ENCODE measurements at regions not wholly inside any gene's neighbourhood (a gene's known extent, or its start where the extent isn't known, plus 50 kb on each side); places are given as distances from the start of the nearest gene placed in this dataset.

- H4K20me1 ChIP-seq (ENCODE audit: insufficient read depth, poor library complexity, severe bottlenecking), result no peaks in the 10 kb centered on the region
- no peaks in the 10 kb centered on the region for H3K9me2 ChIP-seq (replicated peaks; ENCODE audit: insufficient read depth)
- H3K4me1 ChIP-seq (ENCODE audit: insufficient read depth), result no peaks in the 10 kb centered on the region
- H2AFZ ChIP-seq, result no peak overlapping the region
- TF ChIP-seq EZH2phosphoT487 (IDR thresholded peaks at IDR 0.05; ENCODE audit: low read depth, severe bottlenecking, unreplicated experiment) (no peak), EZH2 (IDR thresholded peaks at IDR 0.05; ENCODE audit: borderline replicate concordance) (no peak), CTCF (IDR thresholded peaks at IDR 0.05; ENCODE audit: poor library complexity) (no peak)
- no peak for DNase-seq (ENCODE audit: low spot score)
- no peaks in the 10 kb centered on the region for H3K9me3 ChIP-seq (ENCODE audit: low read depth)
- H3K36me3 ChIP-seq (replicated peaks; ENCODE audit: insufficient read depth, low read depth), result no peaks in the 10 kb centered on the region
- H3K27me3 ChIP-seq, result no peaks in the 10 kb centered on the region
- H3K4me3 ChIP-seq, result no peak overlapping the region
- WGBS (ENCODE audit: low lambda C conversion rate, missing lambda C conversion rate), result 78% methylated on average over 5 of the region's 5 CpGs
- no peak overlapping the region for H3K27ac ChIP-seq
- H3K4me2 ChIP-seq, result no peak overlapping the region
- H3K79me2 ChIP-seq, result no peaks in the 10 kb centered on the region
Measured at GRCh38 chr18:73992242-73993022, 155.2 kb downstream of the FBXO15 start.

- TF ChIP-seq EZH2 (IDR thresholded peaks at IDR 0.05; ENCODE audit: borderline replicate concordance), result no peak
- no peak for TF ChIP-seq EZH2phosphoT487 (IDR thresholded peaks at IDR 0.05; ENCODE audit: low read depth, severe bottlenecking, unreplicated experiment)
- TF ChIP-seq CTCF (IDR thresholded peaks at IDR 0.05; ENCODE audit: poor library complexity), result no peak
- no peaks in the 10 kb centered on the region for H3K9me3 ChIP-seq (ENCODE audit: low read depth)
Measured at GRCh38 chr18:73991570-73991969, 156.1 kb downstream of the FBXO15 start.

GRCh38 chr18:73990258-73990657, 157.4 kb downstream of the FBXO15 start:
- H3K27me3 ChIP-seq, result no peaks in the 10 kb centered on the region
- H3K4me3 ChIP-seq, result no peak overlapping the region
- no peak overlapping the region for H3K4me2 ChIP-seq
- no peaks in the 10 kb centered on the region for H3K4me1 ChIP-seq (ENCODE audit: insufficient read depth)
- H3K9me2 ChIP-seq (replicated peaks; ENCODE audit: insufficient read depth), result no peaks in the 10 kb centered on the region
- DNase-seq (ENCODE audit: low spot score), result no peak
- H2AFZ ChIP-seq, result no peak overlapping the region
- no peak overlapping the region for H3K27ac ChIP-seq
- H3K36me3 ChIP-seq (replicated peaks; ENCODE audit: insufficient read depth, low read depth), result no peaks in the 10 kb centered on the region
- H3K9me3 ChIP-seq (ENCODE audit: low read depth), result no peaks in the 10 kb centered on the region
- H4K20me1 ChIP-seq (ENCODE audit: insufficient read depth, poor library complexity, severe bottlenecking), result no peaks in the 10 kb centered on the region
- no peak for TF ChIP-seq CTCF (IDR thresholded peaks at IDR 0.05; ENCODE audit: poor library complexity)
- TF ChIP-seq EZH2 (IDR thresholded peaks at IDR 0.05; ENCODE audit: borderline replicate concordance), result no peak
- no peak for TF ChIP-seq EZH2phosphoT487 (IDR thresholded peaks at IDR 0.05; ENCODE audit: low read depth, severe bottlenecking, unreplicated experiment)
- 93% methylated on average over 6 of the region's 6 CpGs for WGBS (ENCODE audit: low lambda C conversion rate, missing lambda C conversion rate)
- H3K79me2 ChIP-seq, result no peaks in the 10 kb centered on the region

More at GRCh38 chr18:73991570-73991969, 156.1 kb downstream of the FBXO15 start:
- Histone ChIP-seq H3K36me3 (replicated peaks; ENCODE audit: insufficient read depth, low read depth) (no peaks in the 10 kb centered on the region), H3K9me2 (replicated peaks; ENCODE audit: insufficient read depth) (no peaks in the 10 kb centered on the region), H3K27ac (no peak overlapping the region), H2AFZ (no peak overlapping the region), H3K4me1 (ENCODE audit: insufficient read depth) (no peaks in the 10 kb centered on the region), H4K20me1 (ENCODE audit: insufficient read depth, poor library complexity, severe bottlenecking) (no peaks in the 10 kb centered on the region), H3K79me2 (no peaks in the 10 kb centered on the region), H3K27me3 (no peaks in the 10 kb centered on the region), H3K4me3 (no peak overlapping the region), H3K4me2 (no peak overlapping the region)
- no peak for DNase-seq (ENCODE audit: low spot score)
- 81% methylated on average over 2 of the region's 2 CpGs for WGBS (ENCODE audit: low lambda C conversion rate, missing lambda C conversion rate)

All from hepatocyte (in vitro differentiated cells).